ENCODE measurements at regions not wholly inside any gene's neighbourhood (a gene's known extent, or its start where the extent isn't known, plus 50 kb on each side); places are given as distances from the start of the nearest gene placed in this dataset.

DNA sequence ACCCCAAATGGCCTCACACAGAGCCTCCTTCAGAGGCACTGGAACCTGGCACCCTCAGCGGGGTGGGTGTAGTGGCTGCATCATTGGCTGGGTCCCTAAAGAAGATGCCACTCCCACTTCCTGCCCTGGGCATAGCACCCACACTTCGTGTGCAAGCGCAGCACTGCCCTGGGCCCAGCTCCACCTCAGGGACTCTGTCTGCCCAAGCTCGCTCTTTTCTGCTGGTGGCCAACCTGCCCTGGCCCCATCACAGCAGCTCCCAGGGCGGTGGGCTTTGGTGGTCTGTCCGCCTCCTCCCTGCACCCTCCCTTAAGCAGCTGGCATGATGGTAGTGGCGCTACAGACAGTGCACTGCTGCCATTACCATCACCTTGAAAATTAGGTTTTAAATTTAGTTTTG, 829.3 kb upstream of the BRINP3 start:
- TF ChIP-seq SP2 (CRISPR knock-in tag; IDR thresholded peaks at IDR 0.05) (no peak), POLR2AphosphoS5 (IDR thresholded peaks at IDR 0.05; ENCODE audit: low read depth, low read length) (no peak), EHMT2 (IDR thresholded peaks at IDR 0.05; ENCODE audit: borderline replicate concordance, low read depth, low read length) (no peak), NFAT5 (CRISPR knock-in tag; IDR thresholded peaks at IDR 0.05) (no peak), YEATS4 (CRISPR knock-in tag; IDR thresholded peaks at IDR 0.05; ENCODE audit: borderline replicate concordance) (no peak), RFX5 (IDR thresholded peaks at IDR 0.05; ENCODE audit: low read depth, low read length) (no peak)

Data from HepG2 (cell line).